Left renal cortex interstitium (tissue), 4 donors: ENCODE measurements at regions not wholly inside any gene's neighbourhood (a gene's known extent, or its start where the extent isn't known, plus 50 kb on each side); places are given as distances from the start of the nearest gene placed in this dataset.
"Not testable (repeated sequence)": the region's sequence is repeated elsewhere in the genome, so short reads cannot be mapped to it uniquely, and the experiment has no call there.

Experiments
- DNase-seq, 4 donors: peaks; one replicate each; pipeline ENCODE4 v3.0.0-alpha.2; 2013; ENCODE audit warnings: low read depth in 4 of 4, low spot score in 2 of 4, missing footprints in 1 of 4

DNA sequence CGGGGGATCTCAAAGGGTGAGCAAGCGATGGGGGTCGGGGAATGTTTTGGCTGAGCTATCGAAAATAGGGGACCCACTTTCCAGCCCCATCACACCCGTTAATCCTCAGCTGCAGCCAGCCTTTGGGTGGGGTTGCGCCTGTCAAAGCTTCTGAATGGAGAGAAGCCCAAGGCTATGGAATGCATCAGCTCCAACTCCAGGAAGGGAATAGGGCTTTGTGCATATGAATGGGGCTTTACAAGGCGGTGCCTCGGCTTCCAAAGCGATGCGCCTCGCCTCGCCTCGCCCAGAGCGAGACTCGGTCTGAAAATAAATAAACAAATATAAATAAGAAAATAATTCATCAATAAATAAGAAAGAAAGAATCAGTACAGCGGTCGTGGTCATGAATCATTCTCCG lies 751.4 kb upstream of the DEFB115 start:
- DNase-seq = no peak

DNA sequence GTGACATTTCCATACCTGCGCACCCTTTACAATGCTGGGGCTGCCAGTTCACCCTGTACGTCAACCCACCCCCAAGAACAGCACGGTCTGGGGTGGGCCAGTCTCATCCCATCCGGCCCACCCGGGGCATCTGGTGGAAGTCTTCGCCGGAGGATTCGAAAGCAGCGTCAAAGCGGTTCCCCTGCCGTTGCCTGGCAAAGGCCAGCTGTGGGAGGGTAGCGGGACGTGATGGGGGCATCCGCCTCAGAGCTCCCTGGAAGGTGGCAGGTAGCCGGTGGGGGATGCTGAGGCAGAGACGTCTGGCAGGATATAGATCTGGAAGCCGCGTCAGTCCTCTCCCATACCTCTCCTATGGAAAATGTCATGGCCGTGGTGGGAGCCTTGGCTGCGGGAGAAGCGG lies 749.1 kb upstream of the DEFB115 start:
- DNase-seq = not testable (repeated sequence)

DNA sequence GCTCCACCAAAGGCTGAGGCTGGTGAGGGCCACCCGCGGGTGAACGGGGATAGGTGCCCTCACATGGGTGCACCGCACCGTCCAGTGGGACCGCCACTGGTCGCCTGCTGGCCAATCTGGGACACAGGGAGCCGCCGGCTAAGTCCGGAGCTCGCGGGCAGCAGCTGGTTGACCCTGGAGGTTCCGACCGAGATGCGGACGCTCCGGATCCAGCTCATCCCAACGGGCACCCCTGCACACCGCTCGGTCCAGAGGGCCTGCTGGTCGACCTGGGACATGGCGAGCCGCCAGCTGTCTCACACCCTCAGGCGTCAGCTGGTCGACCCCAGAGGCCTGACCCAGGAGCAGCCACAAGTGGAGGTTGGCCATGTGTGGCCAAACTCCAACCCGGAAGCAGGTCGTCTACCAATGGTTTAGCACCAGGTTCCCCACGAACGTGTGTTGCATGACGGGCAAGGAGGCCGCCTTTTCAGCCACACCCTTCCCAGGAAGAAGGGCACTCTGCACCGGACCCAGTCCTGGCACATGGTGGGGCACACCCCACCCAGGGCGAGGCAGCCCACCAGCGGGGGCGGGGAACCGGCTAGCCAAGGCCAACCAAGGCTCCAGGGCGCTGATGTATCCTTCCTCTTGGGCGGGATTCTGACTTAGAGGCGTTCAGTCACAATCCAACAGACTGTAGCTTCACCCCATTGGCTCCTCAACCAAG lies 746.0 kb upstream of the DEFB115 start:
- no peak for DNase-seq

DNA sequence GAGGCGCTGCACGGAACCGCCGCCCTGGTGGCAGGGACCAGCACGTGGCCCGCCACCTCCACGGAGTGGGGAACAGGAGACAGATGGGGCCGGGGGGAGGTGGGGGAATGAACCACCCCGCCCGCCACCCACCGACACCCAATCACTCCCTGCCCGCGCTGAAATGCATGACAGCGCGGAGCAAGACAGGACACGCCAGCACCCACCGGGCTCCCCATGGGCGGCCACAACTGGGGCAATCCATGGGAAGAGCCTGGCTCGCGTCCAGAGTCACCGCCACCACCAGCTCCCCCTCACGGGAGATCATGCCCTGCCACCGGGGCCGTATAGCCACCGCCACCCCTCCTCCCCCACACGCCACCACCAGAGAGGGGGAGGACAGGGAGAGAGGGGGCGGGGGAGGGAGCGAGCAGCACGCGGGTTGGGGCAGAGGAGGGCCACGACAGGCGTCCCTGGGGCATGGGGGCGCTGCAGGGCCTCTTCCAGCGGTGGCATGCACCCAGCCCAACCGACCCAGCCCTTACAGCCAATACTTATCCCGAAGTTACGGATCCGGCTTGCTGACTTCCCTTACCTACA lies 744.3 kb upstream of the DEFB115 start:
- no peak for DNase-seq

DNA sequence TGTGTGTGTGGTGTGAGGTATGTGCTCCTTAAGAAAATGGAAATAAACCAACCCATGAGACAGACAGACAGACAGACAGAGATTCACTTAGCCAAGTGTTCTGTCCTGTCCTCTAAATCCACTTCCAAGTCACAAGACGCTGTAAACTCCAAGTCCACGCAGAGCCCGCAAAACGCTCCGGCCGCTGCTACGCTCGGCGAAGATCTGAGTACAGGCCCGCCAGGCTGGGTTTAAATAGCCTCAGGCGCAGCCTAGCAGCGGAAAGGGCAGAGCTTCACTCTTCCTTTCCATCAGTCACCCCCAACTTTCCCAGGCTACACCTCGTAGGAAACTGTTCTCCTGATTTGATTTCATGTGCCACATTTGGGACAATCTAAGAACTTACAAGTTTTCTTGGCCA lies 741.5 kb upstream of the DEFB115 start:
- DNase-seq = not testable (repeated sequence)

DNA sequence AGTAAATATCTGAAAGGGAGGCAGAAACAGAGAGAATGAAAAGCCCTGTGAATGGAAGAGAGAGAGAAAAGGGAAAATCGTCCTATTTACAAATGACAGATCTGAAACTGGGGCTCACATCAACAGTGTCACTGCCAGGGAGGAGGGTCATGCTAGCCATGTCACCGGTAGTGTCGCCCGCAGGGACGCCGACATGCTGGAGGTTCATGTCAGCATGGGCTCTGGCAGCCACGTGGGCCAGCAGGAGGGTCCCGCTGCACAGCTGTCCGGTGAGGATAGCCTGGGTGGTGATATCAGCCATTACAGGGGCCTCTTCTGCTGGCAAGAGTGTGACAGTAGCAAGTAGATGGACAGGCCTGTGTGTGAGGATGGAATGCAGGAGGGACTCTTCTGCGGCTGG lies 738.6 kb upstream of the DEFB115 start:
- DNase-seq = not testable (repeated sequence)

DNA sequence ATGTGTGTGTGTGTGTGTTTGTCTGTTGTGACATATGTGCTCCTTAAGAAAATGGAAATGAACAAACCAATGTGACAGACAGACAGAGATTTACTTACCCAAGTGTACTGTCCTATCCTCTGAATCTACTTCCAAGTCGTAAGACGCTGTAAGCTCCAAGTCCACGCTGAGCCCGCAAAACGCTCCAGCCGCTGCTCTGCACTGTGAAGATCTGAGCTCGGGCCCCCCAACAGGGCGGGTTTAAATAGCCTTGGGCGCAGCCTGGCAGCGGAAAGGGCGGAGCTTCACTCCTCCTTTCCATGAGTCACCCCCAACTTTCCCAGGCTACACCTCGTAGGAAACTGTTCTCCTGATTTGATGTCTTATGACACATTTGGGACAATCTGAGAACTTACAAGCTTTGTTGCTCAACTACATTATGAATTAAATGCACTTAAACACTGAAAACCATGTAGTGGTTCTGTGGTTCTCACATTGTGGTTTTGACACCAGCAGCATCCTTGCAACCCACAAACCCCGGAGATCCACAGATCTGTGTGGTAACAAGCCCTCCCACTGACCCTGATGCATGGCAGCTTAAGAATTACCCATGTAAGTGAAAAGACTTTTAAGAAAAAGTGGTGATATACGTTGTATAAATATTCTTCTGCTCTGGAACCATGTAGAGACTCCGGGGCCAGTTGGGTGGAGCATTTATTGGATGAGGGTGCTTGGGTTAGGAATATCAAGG lies 735.6 kb upstream of the DEFB115 start:
- not testable (repeated sequence) for DNase-seq

DNA sequence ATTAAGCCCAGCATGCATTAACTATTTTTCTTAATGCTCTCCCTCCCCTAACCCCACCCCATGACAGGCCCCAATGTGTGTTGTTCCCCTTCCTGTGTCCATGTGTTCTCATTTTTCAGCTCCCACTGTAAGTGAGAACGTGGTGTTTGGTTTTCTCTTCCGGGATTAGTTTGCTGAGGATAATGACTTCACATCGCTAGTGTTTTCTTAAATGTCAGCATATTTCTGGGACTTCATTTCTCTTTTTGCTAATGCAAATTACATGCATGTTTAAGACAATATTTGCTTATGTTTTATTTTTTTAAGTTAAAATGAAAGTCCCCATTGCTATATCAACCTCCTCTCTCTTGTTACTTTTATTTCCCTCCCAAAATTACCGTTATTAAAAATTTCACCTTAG lies 733.3 kb upstream of the DEFB115 start:
- DNase-seq = not testable (repeated sequence)

DNA sequence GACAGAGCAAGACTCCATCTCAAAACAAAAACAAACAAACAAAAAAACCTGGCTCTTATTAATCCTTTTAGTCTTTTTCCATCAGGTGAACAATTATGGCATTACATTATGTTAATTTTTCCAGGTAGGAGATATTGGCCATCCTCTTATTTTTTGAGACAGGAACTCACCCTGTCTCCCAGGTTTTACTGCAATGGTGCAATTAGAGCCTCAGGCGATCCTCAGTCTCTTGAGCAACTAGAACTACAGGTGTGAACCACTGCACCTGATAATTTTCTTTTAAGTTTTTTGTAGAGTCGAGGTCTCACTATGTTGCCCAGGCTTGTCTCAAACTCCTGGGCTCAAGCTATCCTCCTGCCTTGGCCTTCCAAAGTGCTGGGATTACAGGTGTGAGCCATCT lies 732.7 kb upstream of the DEFB115 start:
- not testable (repeated sequence) for DNase-seq

DNA sequence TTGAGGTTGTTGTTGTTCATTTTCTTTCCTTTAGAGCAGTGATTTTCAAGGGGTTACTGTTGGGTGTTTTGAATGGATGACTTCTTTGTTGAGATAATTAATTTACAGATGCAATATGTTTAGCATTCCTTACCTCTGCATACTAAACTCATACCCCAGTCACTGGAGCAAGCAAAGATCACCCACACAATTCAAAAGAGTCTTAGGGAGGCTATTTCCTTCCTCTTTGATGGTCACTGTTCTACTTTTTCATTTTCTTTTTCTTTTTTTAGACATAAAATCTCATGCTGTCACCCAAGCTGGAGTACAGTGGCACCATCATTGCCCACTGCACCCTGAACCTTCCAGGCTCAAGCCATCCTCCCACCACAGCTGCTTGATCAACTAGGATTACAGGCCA lies 723.8 kb upstream of the DEFB115 start:
- DNase-seq = not testable (repeated sequence)

DNA sequence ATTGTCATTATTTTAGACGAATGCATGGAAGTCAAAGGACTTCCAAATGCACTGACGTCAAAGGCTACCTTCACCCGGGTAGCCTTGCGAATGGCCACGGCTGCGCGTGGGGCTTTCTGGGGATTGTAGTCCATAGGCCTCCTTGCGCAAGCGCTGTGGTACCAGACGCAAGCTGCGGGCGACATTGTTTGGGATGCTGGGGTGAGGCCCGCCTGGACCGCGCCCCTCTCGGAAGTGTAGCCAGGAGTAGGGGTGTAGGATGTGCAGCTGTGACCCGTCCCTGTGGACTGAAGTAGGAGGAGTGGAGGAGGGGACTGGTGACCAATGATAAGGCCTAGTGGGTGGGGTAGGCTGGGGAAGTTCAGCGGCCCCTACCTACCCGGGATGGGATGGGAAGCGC lies 720.0 kb upstream of the DEFB115 start:
- peak in 2 of 4 donors; percentile 1 to 59 for DNase-seq

DNA sequence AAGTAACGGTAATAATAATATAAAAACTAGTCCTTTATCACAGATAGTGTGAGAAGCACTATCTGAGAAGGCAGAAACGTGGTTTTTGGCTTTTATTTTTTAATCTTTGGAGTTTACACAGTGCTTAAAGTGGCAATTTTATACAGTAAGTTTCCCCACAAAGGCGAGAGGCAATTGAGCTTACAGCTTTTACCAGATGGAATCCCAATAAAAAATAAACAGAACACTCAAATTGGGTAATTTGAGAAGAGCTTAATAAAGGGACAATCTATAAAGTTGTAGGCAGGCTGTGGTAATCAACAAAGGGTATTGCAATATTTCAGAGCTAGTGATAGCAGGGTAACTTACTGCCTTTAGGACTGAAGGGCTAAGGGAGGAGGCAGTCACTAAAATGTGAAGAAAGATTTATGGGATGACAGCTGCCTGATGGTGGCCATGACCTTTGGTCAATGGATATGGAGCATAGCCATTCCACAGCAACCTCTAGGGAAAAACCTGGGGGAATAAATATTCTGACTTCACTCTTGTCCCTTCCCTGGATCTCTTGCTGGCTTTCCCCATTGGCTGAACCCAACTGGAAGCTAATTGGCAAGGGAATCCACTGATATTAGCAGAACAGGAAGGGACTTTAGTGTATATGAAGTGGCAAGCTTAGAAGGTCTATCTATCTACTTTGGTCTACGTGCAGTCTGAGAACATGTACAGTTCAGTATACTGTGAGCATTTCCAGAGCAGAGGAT lies 717.0 kb upstream of the DEFB115 start:
- DNase-seq = not testable (repeated sequence)

DNA sequence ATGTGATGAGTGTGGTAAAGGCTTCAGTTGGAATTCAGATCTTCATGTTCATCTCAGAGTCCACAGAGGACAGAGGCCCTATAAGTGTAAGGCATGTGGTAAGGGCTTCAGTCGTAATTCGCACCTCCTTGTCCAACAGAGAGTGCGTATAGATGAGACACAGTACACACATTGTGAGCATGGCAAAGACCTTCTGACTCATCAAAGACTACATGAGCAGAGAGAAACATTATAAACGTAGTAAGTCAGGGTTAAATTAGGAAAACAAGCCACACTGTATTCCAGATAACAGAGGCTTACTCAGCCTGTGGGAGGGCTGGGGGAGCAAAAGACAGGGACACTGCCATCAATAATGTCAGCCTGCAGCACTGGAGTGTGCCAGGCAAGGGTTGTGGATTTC lies 706.2 kb upstream of the DEFB115 start:
- DNase-seq = not testable (repeated sequence)

DNA sequence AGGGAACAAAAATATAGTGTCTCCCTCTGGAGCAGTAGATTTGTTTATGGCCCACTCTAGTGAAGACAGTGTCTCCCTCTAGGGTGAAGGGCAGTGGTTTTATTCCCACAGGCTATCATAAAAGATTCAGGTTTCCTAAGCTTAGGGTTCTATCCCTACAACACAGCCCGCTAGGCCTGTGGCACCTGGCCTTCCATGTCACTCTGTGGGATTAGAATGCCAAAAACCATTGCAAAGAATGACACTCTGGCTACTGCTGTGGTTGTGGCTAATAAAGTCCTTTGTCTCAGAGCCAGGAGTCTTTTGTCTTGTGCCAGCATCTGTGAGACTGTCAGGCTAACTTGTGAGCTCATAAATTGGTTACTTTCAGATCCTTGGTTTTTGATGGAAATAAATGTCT lies 700.7 kb upstream of the DEFB115 start:
- DNase-seq = not testable (repeated sequence)

DNA sequence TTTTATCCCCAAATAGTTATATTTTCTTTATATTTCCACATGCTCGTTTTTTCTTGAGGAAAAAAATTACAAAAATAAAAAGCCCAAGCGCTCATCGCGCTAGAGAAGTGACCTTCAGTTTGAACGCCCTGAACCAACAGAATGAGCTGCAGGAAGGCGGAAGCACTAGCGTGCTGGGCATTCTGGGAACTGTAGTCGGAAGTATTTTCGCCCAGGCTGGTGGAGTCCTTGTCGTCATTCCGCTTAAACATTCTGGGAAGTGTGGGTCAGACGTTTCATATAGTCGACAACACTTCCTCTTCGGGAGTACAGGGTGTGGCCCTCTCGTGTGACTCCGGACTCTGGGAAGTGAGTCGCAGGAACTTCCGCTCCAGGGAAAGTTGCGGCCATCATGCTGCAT lies 692.4 kb upstream of the DEFB115 start:
- DNase-seq = not testable (repeated sequence)

DNA sequence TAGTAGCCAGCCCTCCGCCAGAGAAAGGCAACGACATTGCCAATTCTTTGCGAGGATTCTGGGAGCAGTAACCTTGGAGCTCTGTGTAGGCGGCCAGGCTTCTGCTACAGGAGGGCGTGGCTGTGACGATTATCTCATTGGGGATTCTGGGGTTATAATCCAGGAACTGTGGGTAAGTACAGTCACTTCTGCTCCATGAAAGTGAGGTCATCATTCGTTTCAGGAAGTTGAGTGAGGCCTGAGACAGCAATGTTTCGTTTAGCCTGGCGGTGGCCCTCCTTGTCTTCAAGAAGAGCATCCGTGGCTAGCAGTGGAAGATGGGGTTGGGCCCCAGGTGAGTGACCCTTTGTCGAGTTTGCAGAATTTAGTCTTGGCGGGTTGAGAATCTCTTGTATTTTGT lies 687.6 kb upstream of the DEFB115 start:
- not testable (repeated sequence) for DNase-seq

DNA sequence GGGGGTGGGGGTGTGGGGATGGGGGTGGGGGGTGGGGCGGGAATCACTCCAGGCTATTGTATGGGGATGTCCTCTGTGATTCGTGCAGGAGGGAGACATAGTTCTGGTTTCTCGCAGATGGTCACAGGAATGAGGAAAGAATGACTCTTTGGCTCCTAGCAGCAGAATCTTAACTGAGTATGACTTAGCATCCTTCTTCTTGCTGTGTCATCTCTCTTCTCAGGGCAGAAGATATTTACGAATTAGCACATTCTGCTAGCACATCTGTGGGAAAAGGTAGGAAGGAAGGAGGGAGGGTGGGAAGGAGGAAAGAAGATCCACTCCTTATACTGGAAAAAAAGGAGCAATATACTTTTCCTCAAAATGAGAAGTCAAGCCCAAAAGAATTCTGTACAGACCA lies 686.8 kb upstream of the DEFB115 start:
- not testable (repeated sequence) for DNase-seq

DNA sequence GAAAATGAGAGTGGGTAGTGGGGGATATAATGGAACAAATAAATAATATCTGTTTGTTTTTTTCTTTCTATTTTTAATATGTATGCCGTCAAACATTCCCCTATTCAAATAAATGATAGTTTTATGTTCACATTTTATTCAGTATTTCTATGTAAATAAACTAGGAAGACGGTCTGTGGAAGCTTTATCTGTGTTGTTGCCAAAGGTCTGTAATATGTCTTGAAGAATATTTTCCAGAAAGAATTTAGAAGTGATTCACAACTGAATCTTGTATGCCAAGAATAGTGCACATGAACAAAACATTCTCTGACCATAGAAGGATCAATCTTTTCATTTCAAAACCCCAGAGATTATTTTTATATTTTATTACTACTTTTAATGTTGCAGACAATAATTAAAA lies 683.1 kb upstream of the DEFB115 start:
- DNase-seq = not testable (repeated sequence)

DNA sequence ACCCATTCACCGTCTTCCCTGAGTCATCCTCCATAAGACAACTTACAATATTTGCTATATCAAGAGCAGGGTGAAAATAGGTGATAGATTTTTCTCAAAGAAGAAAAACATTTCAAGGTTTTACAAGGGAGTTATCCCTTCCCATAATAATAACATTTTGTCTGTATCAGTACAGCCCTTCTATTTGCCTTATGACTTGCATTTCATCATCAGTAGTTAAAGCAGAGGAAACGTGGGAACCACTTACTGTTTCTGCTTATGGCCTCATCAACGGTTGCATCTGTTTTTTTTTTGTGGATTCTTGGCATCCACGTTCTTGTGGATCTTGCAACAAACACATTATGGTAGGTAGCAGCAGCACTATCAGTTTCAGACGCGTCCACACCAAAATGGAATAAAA lies 678.4 kb upstream of the DEFB115 start:
- DNase-seq = not testable (repeated sequence)

DNA sequence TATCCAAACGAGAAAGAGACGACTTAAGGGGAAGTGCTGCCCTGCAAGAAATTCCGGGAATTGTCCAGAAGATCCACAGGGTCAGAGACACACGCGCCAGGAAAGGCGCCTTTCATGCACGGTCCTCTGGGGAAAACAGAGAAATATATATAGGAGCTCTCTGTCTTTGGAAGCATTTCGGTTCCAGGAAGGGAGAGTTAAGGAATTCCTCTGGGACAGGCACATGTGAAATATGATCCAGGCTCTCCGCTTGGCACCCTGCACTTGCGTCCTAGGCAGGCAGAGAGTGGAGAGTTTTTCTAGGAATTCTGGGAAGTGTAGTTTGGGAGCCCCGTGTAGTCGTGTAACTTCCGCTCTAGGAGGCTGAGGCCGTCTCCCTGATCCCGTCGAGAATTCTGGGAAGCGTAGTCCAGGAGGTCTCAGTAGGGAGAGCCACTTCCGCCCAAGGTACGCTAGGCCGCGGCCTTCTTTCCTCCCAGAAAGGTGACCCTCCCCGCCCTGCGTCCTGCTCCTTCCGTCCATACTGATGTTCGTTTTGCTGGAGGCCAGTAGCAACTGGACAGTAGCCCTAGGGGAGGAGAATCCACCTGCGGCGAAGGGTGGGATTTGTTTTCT lies 677.5 kb upstream of the DEFB115 start:
- peak in 2 of 4 donors; percentile 21 to 82 for DNase-seq

DNA sequence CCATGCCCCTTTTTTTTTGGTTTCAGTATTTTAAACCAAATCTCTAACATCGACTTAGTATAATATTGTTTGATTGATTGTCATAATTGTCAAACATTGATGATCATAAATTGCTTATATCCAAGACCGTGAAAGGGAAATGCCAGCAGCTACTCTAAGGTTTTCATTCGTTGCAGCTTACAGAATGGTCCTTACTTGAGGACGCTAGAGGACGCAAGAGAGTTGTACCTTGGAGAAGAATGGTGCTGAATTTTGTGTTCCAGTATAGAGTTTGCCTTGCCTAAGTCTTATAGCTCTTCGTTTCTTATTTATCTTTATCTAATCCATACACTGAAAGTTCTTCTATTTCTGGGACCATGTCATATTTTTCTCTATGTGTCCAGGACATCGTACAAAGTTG lies 675.6 kb upstream of the DEFB115 start:
- DNase-seq = not testable (repeated sequence)
